ENCODE measurements at regions not wholly inside any gene's neighbourhood (a gene's known extent, or its start where the extent isn't known, plus 50 kb on each side); places are given as distances from the start of the nearest gene placed in this dataset.

DNA sequence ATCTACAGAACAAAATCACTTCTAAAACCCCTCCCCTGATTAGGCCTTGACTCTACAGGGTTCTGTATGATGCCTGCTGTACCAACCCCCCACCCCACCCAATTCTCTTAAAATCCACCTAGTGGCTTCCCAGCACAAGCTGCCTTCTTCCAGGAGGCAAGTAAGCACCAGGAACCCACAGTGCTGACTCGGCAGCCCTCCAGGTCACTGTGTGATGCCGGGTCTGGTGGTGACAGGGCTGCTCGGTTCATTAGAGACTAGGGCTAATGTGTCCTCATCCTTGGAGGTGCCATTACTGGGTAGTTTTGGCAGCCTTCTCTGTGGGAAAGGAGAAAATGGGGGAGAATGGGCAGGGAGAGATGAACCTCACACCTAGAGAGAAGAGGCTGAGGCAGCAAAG lies 363.5 kb downstream of the PTPRU start:
- TF ChIP-seq, protein P1, sequence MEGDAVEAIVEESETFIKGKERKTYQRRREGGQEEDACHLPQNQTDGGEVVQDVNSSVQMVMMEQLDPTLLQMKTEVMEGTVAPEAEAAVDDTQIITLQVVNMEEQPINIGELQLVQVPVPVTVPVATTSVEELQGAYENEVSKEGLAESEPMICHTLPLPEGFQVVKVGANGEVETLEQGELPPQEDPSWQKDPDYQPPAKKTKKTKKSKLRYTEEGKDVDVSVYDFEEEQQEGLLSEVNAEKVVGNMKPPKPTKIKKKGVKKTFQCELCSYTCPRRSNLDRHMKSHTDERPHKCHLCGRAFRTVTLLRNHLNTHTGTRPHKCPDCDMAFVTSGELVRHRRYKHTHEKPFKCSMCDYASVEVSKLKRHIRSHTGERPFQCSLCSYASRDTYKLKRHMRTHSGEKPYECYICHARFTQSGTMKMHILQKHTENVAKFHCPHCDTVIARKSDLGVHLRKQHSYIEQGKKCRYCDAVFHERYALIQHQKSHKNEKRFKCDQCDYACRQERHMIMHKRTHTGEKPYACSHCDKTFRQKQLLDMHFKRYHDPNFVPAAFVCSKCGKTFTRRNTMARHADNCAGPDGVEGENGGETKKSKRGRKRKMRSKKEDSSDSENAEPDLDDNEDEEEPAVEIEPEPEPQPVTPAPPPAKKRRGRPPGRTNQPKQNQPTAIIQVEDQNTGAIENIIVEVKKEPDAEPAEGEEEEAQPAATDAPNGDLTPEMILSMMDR (IDR thresholded peaks at IDR 0.05; ENCODE audit: low read depth, low read length): no peak
- H3K4me3 ChIP-seq (ENCODE audit: low read depth, low read length): no peak overlapping the region

DNA sequence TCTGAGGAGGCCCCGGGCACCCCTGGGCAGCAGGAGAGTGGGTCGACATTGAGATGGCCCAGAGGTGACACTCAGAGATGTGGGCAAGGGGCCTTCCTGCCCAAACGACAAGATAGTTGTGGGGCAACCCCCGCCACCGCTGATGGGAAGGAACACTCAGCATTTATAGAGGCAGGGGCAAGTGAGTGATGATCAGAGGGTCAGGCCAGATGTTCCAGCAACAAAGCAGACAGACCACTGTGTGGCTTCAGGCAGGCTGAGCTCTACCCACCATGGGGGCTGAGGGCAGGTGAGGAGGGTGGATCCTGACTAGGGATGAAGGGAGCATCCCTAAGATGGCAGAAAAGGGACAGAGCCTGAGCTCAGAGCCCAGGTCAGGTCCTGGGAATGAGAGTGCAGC lies 362.7 kb downstream of the PTPRU start:
- TF ChIP-seq, protein P1 (IDR thresholded peaks at IDR 0.05; ENCODE audit: low read depth, low read length): no peak
- no peak overlapping the region for H3K4me3 ChIP-seq (ENCODE audit: low read depth, low read length)

DNA sequence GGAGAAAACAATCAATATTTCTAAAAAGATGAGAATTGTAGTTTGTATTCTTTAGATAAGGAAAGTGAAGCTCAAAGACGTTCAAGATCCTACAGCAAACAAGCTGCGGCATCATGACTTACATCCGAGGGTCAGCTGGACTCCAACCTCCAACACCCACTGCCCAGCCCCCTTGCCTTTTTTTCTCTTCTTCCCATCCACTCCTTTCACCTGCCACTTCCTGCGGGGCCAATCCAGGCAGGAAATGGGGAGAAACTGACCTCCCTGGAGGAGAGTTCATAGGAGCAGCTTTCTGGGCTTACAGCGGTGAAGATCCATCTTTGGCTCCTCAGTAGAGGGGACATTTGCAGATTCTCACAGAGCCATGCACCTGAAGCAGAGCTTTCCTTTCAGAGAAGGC lies 361.5 kb downstream of the PTPRU start:
- no peak overlapping the region for H3K4me3 ChIP-seq (ENCODE audit: low read depth, low read length)
- TF ChIP-seq, protein P1 (IDR thresholded peaks at IDR 0.05; ENCODE audit: low read depth, low read length): no peak

DNA sequence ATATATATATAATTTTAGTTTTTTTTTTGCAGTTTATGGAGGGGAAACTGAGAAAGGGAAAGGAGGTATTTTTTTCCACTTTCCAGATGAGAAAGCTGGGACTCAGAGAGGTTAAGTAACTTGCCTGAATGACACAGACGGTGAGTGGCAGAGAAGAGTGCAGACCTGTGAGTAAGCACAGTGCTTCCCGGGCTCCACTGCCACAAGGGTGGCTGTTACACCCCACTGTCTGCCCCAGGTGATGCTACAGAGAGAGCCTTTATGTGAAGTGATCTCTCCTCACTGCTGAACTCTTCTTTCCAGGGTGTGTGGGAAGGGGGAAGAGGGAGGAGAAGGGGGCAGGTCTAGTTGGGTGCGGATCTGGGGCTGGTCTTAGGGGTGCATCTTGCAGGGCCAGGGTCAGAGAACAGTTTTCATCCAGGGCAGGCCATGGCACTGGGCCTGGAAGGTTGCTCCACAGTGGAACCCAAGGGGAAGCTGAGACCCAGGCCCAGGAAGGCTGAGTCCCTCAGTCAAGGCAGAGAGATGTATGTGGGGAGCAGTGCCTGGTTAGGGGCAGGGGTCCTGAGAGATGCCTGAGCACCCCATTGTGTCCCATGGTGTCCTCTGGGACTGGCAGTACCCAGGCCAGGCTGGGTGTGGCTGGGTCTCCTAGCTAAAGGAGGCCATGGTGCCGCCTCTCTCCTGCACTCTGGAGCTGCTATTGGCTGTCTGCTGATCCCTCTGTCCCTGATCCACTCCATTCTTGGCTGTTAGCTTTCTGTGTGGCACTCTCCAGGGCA lies 357.5 kb downstream of the PTPRU start:
- H3K4me3 ChIP-seq (ENCODE audit: low read depth, low read length): no peak overlapping the region
- TF ChIP-seq, protein P1 (IDR thresholded peaks at IDR 0.05; ENCODE audit: low read depth, low read length): no peak

DNA sequence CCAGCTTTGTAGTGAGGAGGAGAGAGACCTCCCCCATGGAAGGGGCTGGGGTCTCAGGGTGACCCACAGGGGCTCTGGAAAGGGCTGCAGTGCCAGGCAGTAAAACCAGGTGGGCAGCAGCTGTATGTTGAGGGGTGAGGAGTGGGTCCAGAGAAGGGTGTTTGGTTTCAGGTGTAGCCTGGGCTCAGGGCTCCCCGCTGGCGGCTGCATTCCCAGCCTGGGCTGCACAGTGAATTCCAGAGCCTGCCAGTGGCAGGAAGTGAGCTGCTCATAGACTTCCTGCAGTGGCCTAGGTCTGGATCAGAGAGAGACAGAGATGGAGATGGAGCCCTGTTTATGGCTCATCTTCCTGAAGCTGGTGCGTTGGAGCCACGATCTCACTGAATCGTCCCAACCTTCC lies 356.4 kb downstream of the PTPRU start:
- TF ChIP-seq, protein P1 (IDR thresholded peaks at IDR 0.05; ENCODE audit: low read depth, low read length): no peak
- no peak overlapping the region for H3K4me3 ChIP-seq (ENCODE audit: low read depth, low read length)

DNA sequence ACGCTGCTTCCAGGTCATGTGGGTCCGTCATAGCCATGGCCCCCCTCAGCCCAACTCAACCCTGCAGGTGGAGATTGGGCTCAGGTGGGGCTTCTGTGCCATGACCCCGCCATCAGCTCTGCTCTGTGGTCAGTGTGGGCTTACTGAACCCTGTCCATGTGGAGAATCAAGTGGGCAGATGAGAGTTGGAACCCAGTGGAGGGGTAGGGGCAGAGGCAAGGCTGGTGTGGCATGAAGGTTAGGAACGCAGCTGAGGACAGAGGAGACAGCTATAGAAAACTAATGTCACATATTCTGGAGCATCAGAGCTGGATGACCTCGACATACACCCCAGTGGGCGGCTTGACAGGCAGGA lies 355.9 kb downstream of the PTPRU start:
- no peak overlapping the region for H3K4me3 ChIP-seq (ENCODE audit: low read depth, low read length)
- TF ChIP-seq, protein P1 (IDR thresholded peaks at IDR 0.05; ENCODE audit: low read depth, low read length): no peak

DNA sequence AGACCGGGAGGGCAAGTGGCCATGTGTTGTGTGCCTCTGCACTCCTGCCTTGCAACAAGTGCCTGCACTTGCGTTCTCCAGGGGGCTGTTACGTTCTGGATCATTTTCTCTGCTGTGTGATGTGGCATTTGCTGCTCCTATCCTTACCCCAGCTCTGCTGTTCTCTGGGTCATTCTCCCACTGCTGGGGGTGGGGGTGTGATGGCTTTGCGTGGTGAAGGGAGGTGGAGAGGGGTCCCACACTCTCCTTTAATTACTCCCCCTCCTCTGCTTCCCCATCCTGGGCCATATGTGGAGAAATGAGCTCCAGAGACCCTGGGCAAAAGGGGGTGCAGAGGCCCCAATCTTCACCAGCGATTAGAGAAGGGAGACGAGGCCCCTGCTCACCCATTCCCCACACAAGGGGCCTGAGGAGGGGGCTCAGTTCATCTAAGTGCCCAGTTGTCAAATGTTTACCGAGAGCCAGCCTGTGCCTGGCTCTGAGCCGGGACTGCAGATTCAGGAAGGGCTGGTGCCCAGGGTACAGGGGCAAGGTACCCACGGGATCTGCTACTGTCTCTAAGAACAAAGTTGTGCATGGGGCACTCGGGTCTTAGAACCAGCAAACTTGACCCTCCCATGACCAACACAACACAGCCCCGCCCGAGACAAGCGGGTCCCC lies 355.4 kb downstream of the PTPRU start:
- TF ChIP-seq, protein P1 (IDR thresholded peaks at IDR 0.05; ENCODE audit: low read depth, low read length): no peak
- H3K4me3 ChIP-seq (ENCODE audit: low read depth, low read length): no peak overlapping the region

Data from WI38 (cell line).